AG04449 (cell line): ENCODE measurements at regions not wholly inside any gene's neighbourhood (a gene's known extent, or its start where the extent isn't known, plus 50 kb on each side); places are given as distances from the start of the nearest gene placed in this dataset.

Experiments used
- CTCF ChIA-PET: fragments of 350-600 bp; formaldehyde crosslinking; extraction: SDS; loops from one replicate; lab custom pipeline; 2021; ENCODE audit warnings: antibody characterized with exemption; lab: Yijun Ruan, JAX
- POLR2A ChIA-PET: fragments of 400-600, 350-600 bp; formaldehyde crosslinking; extraction: SDS; loops from one replicate; lab custom pipeline; 2020; ENCODE audit warnings: antibody characterized with exemption, inconsistent platforms; lab: Yijun Ruan, JAX
- DNase-seq: peaks from one replicate; pipeline ENCODE4 v3.0.0-alpha.2; 2010; ENCODE audit warnings: low read depth, low spot score
- H3K4me3 ChIP-seq: 2 replicates; pipeline ENCODE4 v1.5.1; 2011; ENCODE audit warnings: low read depth, mild to moderate bottlenecking, control low read depth, low read length
- TF ChIP-seq, protein P1 (sequence below): IDR thresholded peaks from one replicate; pipeline ENCODE4 v1.5.1; 2011; ENCODE audit warnings: mild to moderate bottlenecking, moderate library complexity, low read length, control low read depth, inconsistent platforms; ENCODE audit not compliant: insufficient read depth; ENCODE audit errors: missing control alignments

- no peak overlapping the region for H3K4me3 ChIP-seq
- TF ChIP-seq, protein P1, sequence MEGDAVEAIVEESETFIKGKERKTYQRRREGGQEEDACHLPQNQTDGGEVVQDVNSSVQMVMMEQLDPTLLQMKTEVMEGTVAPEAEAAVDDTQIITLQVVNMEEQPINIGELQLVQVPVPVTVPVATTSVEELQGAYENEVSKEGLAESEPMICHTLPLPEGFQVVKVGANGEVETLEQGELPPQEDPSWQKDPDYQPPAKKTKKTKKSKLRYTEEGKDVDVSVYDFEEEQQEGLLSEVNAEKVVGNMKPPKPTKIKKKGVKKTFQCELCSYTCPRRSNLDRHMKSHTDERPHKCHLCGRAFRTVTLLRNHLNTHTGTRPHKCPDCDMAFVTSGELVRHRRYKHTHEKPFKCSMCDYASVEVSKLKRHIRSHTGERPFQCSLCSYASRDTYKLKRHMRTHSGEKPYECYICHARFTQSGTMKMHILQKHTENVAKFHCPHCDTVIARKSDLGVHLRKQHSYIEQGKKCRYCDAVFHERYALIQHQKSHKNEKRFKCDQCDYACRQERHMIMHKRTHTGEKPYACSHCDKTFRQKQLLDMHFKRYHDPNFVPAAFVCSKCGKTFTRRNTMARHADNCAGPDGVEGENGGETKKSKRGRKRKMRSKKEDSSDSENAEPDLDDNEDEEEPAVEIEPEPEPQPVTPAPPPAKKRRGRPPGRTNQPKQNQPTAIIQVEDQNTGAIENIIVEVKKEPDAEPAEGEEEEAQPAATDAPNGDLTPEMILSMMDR = no peak
- DNase-seq = no peak
- POLR2A ChIA-PET = no interaction called here
- CTCF ChIA-PET = interaction anchor here (1.2 to 1.3 kb wide), 4 partner anchors 13 to 113 kb away, joined by 3 to 4 read pairs (median 3); no protein-coding TSS in a partner anchor
Measured at GRCh38 chr6:109301418-109301817, 80.8 kb downstream of the CD164 start.

- TF ChIP-seq, protein P1 = no peak
- CTCF ChIA-PET = interaction anchor here (1.2 to 1.3 kb wide), 3 partner anchors 13 to 113 kb away, joined by 3 to 4 read pairs (median 3); no protein-coding TSS in a partner anchor
- DNase-seq = no peak
- POLR2A ChIA-PET = no interaction called here
- no peak overlapping the region for H3K4me3 ChIP-seq
Measured at GRCh38 chr6:109300874-109301273, 81.4 kb downstream of the CD164 start.

DNA sequence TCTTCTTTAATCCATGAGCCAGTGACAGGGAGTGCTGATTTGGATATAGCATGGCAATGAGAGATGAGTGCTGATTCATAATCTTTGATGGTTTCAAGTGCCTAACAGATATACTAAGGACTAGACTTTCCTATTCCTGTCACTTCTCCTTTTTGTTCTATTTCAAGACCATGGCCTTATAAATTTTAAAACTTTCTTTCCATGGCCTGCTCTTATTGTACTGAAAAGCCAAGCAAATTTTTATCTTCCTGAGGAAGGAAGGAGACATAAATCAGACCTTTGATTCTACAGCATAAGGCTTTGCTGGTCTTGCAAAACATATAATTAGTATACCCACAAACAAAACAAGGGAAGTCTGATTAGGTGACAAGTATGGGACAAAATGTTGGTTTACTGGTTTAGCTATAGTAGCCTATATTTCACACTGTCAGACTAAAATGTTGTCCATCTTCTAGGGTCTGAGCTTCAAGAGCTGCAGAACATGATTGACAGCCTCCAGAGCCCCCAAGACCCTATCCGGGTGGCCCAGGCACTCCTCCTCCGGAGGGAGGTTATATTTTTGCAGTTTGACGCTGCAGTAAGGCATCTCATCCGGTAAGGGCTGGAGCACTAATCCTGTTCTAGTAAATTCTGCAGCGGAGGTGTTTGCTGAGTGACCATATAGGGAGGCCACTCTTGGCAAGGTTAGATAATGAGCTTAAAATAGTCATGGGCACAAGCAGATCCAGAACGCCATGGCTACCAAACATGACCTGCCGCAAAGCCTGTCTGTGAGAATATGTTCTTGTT lies 82.3 kb downstream of the CD164 start:
- ChIA-PET POLR2A (no interaction called here), CTCF (no interaction called here)
- H3K4me3 ChIP-seq = no peak overlapping the region
- DNase-seq = no peak
- TF ChIP-seq, protein P1 = no peak

- TF ChIP-seq, protein P1 = no peak
- CTCF ChIA-PET = no interaction called here
- H3K4me3 ChIP-seq = no peak overlapping the region
- DNase-seq = no peak
- POLR2A ChIA-PET = no interaction called here
Measured at GRCh38 chr6:109299265-109299607, 83.0 kb downstream of the CD164 start.

GRCh38 chr6:109298605-109299264 lies 83.5 kb downstream of the CD164 start:
- CTCF ChIA-PET = no interaction called here
- TF ChIP-seq, protein P1 = no peak
- H3K4me3 ChIP-seq = no peak overlapping the region
- DNase-seq = no peak
- POLR2A ChIA-PET = no interaction called here

DNA sequence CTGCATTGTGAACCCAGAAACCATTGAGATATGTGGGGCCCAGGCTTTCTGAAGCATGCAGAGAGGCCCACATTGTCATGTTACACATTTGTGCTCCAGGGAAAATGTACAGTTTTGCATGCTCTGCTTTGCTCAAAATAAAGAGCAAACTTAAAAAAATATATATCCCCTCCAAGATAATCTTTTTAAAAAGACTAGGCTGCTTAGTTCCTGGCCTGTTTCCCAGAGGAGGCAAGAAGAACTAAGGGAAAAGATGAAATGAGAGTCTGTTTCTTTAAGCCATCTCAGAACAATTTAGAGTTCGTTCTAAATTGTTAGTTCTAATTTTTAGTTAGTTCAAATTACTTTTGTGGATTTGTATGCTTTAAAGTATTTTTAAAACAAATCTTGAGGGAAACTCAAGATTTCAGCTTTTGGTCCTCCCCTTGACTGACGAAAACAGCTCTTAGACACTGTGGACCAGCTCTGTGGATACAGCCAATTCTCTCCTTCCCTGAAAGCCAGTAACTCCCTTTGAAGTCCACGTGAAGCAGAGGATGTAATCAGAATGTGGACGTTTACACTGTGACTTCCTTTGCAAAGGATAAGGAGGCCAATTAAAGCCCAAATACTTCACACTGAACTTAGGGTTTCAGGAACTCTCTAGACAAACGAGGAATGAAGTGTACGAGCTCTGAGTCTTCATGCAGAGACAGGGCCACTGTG lies 84.7 kb downstream of the CD164 start:
- DNase-seq = no peak
- H3K4me3 ChIP-seq = no peak overlapping the region
- CTCF ChIA-PET = no interaction called here
- POLR2A ChIA-PET = no interaction called here
- TF ChIP-seq, protein P1 = no peak
